GM21723 (cell line): ENCODE measurements at regions not wholly inside any gene's neighbourhood (a gene's known extent, or its start where the extent isn't known, plus 50 kb on each side); places are given as distances from the start of the nearest gene placed in this dataset.

Source experiments
- ATAC-seq: cut with Tn5 transposase; IDR thresholded peaks from one replicate; pipeline ENCODE4 v1.9.1; 2021; ENCODE audit warnings: mild to moderate bottlenecking, moderate library complexity; ENCODE audit not compliant: unreplicated experiment

- no peak for ATAC-seq
Observed at GRCh38 chr17:15048933-15049794, 216.0 kb downstream of the PMP22 start.

- no peak for ATAC-seq
Observed at GRCh38 chr17:15048381-15048780, 216.7 kb downstream of the PMP22 start.

- ATAC-seq = no peak
Observed at GRCh38 chr17:15042311-15042710, 222.8 kb downstream of the PMP22 start.

- ATAC-seq = no peak
Observed at GRCh38 chr17:15039366-15039765, 225.8 kb downstream of the PMP22 start.

GRCh38 chr17:15038656-15039055, 226.5 kb downstream of the PMP22 start:
- ATAC-seq = no peak

- ATAC-seq = no peak
Observed at GRCh38 chr17:15036238-15036637, 228.9 kb downstream of the PMP22 start.

GRCh38 chr17:15031975-15032374, 233.2 kb downstream of the PMP22 start:
- no peak for ATAC-seq

GRCh38 chr17:15029469-15029868, 235.7 kb downstream of the PMP22 start:
- no peak for ATAC-seq

- ATAC-seq = no peak
Observed at GRCh38 chr17:15027853-15028252, 237.3 kb downstream of the PMP22 start.

GRCh38 chr17:15026088-15026487, 239.0 kb downstream of the PMP22 start:
- no peak for ATAC-seq

- ATAC-seq = no peak
Observed at GRCh38 chr17:15023589-15024336, 241.4 kb downstream of the PMP22 start.

- no peak for ATAC-seq
Observed at GRCh38 chr17:15019158-15019557, 246.0 kb downstream of the PMP22 start.

- no peak for ATAC-seq
Observed at GRCh38 chr17:15012351-15012980, 252.7 kb downstream of the PMP22 start.

- ATAC-seq = no peak
Observed at GRCh38 chr17:15009087-15009486, 256.0 kb downstream of the PMP22 start.

GRCh38 chr17:15007147-15007553, 258.0 kb downstream of the PMP22 start:
- no peak for ATAC-seq

- no peak for ATAC-seq
Observed at GRCh38 chr17:15006421-15007128, 258.6 kb downstream of the PMP22 start.

GRCh38 chr17:15000661-15001060, 264.5 kb downstream of the PMP22 start:
- no peak for ATAC-seq

GRCh38 chr17:14997290-14997689, 267.8 kb downstream of the PMP22 start:
- ATAC-seq = no peak

- ATAC-seq = no peak
Observed at GRCh38 chr17:14986127-14986526, 279.0 kb downstream of the PMP22 start.

GRCh38 chr17:14972844-14973243, 292.3 kb downstream of the PMP22 start:
- no peak for ATAC-seq

- ATAC-seq = no peak
Observed at GRCh38 chr17:14971054-14971453, 294.1 kb downstream of the PMP22 start.
